K562 (cell line): ENCODE measurements at regions not wholly inside any gene's neighbourhood (a gene's known extent, or its start where the extent isn't known, plus 50 kb on each side); places are given as distances from the start of the nearest gene placed in this dataset.

Source experiments
- FOXA1 ChIP-seq: fragments of 450-650 bp; IDR thresholded peaks from 2 replicates; pipeline ENCODE4 v1.6.1; 2016; ENCODE audit warnings: mild to moderate bottlenecking, borderline replicate concordance
- HDAC1 ChIP-seq, 2 experiments: fragments of 450-650 bp; IDR thresholded peaks; 2 replicates each; pipeline ENCODE4 v1.6.1; 2016 to 2017; ENCODE audit warnings: inconsistent platforms in 1 of 2, mild to moderate bottlenecking in 1 of 2, moderate library complexity in 1 of 2
- HDAC6 ChIP-seq: IDR thresholded peaks from 2 replicates; pipeline ENCODE4 v1.6.1; 2012; ENCODE audit warnings: low read depth, mild to moderate bottlenecking, control low read depth, inconsistent platforms, low read length, moderate library complexity
- OTX1 ChIP-seq: fragments of 450-650 bp; formaldehyde crosslinking; IDR thresholded peaks from 2 replicates; pipeline ENCODE4 v1.4.0; 2022; ENCODE audit warnings: mild to moderate bottlenecking
- SLC30A9 ChIP-seq: fragments of 250-450 bp; sonication (Bioruptor Pico); IDR thresholded peaks from 2 replicates; pipeline ENCODE4 v1.8.0; 2022; ENCODE audit warnings: mild to moderate bottlenecking, moderate library complexity
- TF ChIP-seq, protein P1 (sequence below): fragments of 250-450 bp; sonication (Bioruptor Pico); IDR thresholded peaks from 2 replicates; pipeline ENCODE4 v1.4.0; 2020; ENCODE audit warnings: mild to moderate bottlenecking
- TF ChIP-seq, protein P2 (sequence below): fragments of 450-650 bp; IDR thresholded peaks from 2 replicates; pipeline ENCODE4 v1.6.1; 2014; ENCODE audit warnings: low read depth, mild to moderate bottlenecking, moderate library complexity, borderline replicate concordance
- TF ChIP-seq, protein P3 (sequence below): fragments of 250-450 bp; sonication (Bioruptor Pico); IDR thresholded peaks from 2 replicates; pipeline ENCODE4 v1.4.0; 2020; ENCODE audit warnings: borderline replicate concordance

DNA sequence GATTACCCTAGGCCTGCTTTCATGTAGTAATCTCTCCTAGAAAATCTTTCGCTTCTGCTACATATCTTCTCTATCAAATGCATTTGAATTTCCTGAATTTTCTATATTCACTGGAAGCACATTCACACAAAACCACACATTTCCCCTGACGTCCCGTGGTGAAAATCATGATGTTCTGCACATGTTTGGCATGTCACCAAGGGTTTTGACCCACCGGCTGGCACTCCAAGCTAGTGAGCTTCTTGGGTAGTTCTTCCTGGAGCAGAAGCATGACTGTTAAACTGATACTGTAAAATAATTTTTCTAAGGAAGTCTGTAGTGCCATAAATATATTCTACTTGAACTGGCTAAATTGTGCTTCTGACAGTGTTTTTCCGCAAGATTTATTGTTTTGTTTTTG, 510.1 kb upstream of the SLC8A1 start (continued):
- TF ChIP-seq HDAC1 (IDR thresholded peaks at IDR 0.05) (no peak), SLC30A9 (no peak), HDAC6 (no peak), FOXA1 (no peak), OTX1 (no peak)
- TF ChIP-seq, protein P1, sequence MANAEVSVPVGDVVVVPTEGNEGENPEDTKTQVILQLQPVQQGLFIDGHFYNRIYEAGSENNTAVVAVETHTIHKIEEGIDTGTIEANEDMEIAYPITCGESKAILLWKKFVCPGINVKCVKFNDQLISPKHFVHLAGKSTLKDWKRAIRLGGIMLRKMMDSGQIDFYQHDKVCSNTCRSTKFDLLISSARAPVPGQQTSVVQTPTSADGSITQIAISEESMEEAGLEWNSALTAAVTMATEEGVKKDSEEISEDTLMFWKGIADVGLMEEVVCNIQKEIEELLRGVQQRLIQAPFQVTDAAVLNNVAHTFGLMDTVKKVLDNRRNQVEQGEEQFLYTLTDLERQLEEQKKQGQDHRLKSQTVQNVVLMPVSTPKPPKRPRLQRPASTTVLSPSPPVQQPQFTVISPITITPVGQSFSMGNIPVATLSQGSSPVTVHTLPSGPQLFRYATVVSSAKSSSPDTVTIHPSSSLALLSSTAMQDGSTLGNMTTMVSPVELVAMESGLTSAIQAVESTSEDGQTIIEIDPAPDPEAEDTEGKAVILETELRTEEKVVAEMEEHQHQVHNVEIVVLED (CRISPR knock-in tag), result no peak
- TF ChIP-seq, protein P2, sequence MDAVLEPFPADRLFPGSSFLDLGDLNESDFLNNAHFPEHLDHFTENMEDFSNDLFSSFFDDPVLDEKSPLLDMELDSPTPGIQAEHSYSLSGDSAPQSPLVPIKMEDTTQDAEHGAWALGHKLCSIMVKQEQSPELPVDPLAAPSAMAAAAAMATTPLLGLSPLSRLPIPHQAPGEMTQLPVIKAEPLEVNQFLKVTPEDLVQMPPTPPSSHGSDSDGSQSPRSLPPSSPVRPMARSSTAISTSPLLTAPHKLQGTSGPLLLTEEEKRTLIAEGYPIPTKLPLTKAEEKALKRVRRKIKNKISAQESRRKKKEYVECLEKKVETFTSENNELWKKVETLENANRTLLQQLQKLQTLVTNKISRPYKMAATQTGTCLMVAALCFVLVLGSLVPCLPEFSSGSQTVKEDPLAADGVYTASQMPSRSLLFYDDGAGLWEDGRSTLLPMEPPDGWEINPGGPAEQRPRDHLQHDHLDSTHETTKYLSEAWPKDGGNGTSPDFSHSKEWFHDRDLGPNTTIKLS, result no peak
- TF ChIP-seq, protein P3, sequence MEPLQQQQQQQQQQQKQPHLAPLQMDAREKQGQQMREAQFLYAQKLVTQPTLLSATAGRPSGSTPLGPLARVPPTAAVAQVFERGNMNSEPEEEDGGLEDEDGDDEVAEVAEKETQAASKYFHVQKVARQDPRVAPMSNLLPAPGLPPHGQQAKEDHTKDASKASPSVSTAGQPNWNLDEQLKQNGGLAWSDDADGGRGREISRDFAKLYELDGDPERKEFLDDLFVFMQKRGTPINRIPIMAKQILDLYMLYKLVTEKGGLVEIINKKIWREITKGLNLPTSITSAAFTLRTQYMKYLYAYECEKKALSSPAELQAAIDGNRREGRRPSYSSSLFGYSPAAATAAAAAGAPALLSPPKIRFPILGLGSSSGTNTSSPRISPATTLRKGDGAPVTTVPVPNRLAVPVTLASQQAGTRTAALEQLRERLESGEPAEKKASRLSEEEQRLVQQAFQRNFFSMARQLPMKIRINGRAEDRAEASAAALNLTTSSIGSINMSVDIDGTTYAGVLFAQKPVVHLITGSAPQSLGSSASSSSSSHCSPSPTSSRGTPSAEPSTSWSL (CRISPR knock-in tag), result no peak
